HEK293T (cell line): ENCODE measurements at regions not wholly inside any gene's neighbourhood (a gene's known extent, or its start where the extent isn't known, plus 50 kb on each side); places are given as distances from the start of the nearest gene placed in this dataset.

Experiments
- BHLHE40 ChIP-seq: fragments of 450-650 bp; IDR thresholded peaks from 2 replicates; pipeline ENCODE4 v1.6.1; 2016; ENCODE audit warnings: mild to moderate bottlenecking, moderate library complexity, borderline replicate concordance
- FOXK2 ChIP-seq: fragments of 450-650 bp; IDR thresholded peaks from 2 replicates; pipeline ENCODE4 v1.6.1; 2016; ENCODE audit warnings: mild to moderate bottlenecking
- LEF1 ChIP-seq: fragments of 450-650 bp; IDR thresholded peaks from 2 replicates; pipeline ENCODE4 v1.6.1; 2017; ENCODE audit warnings: mild to moderate bottlenecking, borderline replicate concordance

- TF ChIP-seq LEF1 (no peak), BHLHE40 (no peak), FOXK2 (no peak)
Observed at GRCh38 chr3:1469248-1469647, 376.4 kb downstream of the CNTN6 start.
